ENCODE measurements at regions not wholly inside any gene's neighbourhood (a gene's known extent, or its start where the extent isn't known, plus 50 kb on each side); places are given as distances from the start of the nearest gene placed in this dataset.

DNA sequence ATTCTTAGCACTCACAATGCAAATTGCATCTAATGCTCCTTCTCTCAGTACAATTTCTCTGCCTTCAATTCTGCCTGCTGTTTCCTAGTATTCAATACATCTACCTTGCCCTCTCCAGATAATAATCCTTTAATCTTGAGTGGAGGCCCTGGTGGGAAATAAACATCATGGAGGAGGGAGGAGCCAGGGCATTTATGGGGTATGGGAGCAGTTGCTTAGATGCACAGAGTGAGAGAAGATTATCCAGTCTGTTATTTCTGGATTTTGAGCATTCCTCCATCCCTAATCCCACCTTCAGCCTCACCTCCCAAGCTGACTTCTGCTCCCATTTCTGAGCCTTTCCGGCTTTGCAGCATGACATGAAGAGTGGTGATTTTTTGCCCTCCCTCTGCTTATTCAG, 127.9 kb upstream of the PPP3CA start:
- no peaks in the 10 kb centered on the region for H3K36me3 ChIP-seq
- no peak for DNase-seq
- H3K4me3 ChIP-seq (replicated peaks in 1 of 3), result no peak overlapping the region
- TF ChIP-seq POLR2A (IDR thresholded peaks at IDR 0.05), result no peak
- TF ChIP-seq, protein P1, sequence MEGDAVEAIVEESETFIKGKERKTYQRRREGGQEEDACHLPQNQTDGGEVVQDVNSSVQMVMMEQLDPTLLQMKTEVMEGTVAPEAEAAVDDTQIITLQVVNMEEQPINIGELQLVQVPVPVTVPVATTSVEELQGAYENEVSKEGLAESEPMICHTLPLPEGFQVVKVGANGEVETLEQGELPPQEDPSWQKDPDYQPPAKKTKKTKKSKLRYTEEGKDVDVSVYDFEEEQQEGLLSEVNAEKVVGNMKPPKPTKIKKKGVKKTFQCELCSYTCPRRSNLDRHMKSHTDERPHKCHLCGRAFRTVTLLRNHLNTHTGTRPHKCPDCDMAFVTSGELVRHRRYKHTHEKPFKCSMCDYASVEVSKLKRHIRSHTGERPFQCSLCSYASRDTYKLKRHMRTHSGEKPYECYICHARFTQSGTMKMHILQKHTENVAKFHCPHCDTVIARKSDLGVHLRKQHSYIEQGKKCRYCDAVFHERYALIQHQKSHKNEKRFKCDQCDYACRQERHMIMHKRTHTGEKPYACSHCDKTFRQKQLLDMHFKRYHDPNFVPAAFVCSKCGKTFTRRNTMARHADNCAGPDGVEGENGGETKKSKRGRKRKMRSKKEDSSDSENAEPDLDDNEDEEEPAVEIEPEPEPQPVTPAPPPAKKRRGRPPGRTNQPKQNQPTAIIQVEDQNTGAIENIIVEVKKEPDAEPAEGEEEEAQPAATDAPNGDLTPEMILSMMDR (IDR thresholded peaks at IDR 0.05), result no peak
- no peaks in the 10 kb centered on the region for H3K27me3 ChIP-seq
- H3K4me1 ChIP-seq, result no peaks in the 10 kb centered on the region
- H3K9me3 ChIP-seq, result no peaks in the 10 kb centered on the region
- intact Hi-C loops (cut with DNase I), result no loop called here
- 84 to 95% methylated on average over 1 of the region's 1 CpG for WGBS, 2 donors
- H3K27ac ChIP-seq, result no peak overlapping the region

DNA sequence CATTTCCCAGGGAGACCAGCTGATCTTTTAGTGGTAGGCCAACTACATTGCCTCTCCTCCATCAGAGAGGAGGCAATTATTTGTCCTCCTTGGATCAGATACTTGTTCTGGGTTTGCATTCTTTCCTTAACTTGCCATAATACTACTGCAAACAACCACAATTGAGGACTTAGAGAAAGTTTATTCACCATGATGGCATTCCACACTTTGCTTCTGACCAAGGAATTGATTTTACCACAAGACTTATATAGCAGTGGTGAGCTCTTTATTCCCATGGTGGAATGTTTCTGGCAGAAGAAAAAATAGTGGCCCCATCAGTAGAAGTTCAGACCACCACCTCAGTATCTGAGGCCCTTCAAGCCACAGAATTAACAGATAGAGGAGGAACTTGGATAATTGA, 123.9 kb upstream of the PPP3CA start:
- Histone ChIP-seq H3K27me3 (no peaks in the 10 kb centered on the region), H3K4me1 (no peaks in the 10 kb centered on the region), H3K27ac (no peak overlapping the region), H3K4me3 (replicated peaks in 1 of 3) (no peak overlapping the region), H3K36me3 (no peaks in the 10 kb centered on the region), H3K9me3 (no peaks in the 10 kb centered on the region)
- no peak for DNase-seq
- TF ChIP-seq, protein P1 (IDR thresholded peaks at IDR 0.05), result no peak
- no peak for TF ChIP-seq POLR2A (IDR thresholded peaks at IDR 0.05)
- intact Hi-C loops (cut with DNase I), result no loop called here

DNA sequence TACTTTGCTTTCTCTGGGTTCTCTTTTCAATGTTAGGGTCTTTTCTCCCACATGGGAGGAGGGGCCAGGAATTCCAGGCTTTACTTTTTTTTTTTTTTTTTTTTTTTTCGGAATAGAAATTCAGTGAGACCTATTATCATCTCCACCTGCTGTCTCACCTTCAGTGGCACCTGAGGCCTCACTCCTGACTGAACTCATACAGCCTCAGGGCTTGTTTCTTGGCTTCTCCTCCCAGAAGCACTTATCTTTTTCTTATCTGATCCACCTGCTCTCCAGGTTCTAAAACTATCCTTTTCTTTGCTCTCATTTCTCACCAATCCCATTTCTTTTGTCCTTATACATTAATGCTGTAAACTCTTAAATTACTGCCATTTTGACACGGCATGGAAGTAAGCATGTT, 117.3 kb upstream of the PPP3CA start:
- Histone ChIP-seq H3K4me1 (no peaks in the 10 kb centered on the region), H3K9me3 (no peaks in the 10 kb centered on the region), H3K4me3 (replicated peaks in 1 of 3) (no peak overlapping the region), H3K27me3 (no peaks in the 10 kb centered on the region), H3K36me3 (no peaks in the 10 kb centered on the region), H3K27ac (no peak overlapping the region)
- intact Hi-C loops (cut with DNase I), result no loop called here
- TF ChIP-seq, protein P1 (IDR thresholded peaks at IDR 0.05), result no peak
- no peak for TF ChIP-seq POLR2A (IDR thresholded peaks at IDR 0.05)
- WGBS, 2 donors, result 47 to 48% methylated on average over 2 of the region's 2 CpGs
- no peak for DNase-seq

DNA sequence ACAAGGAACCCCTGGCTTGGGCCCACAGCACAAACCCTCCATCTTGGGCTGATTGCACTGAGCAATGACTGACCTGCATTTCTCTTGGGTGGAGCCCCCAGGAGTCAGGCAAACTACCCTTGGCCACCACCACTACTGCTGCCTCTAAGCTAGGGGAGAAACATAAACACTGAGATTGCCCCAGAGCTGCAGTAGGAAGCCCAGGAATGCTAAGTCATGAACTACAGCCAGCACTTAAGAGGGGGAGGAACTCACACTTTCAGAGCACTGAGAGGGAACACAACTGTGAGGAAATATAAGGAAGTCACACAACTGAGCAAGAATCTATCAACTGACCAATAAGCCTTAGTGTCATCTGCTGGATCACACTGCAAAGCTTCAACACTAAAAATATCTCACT, 111.6 kb upstream of the PPP3CA start:
- H3K27ac ChIP-seq, result no peak overlapping the region
- TF ChIP-seq, protein P1 (IDR thresholded peaks at IDR 0.05), result no peak
- TF ChIP-seq POLR2A (IDR thresholded peaks at IDR 0.05), result no peak
- H3K36me3 ChIP-seq, result no peaks in the 10 kb centered on the region
- DNase-seq, result no peak
- no peaks in the 10 kb centered on the region for H3K9me3 ChIP-seq
- no peaks in the 10 kb centered on the region for H3K27me3 ChIP-seq
- no peak overlapping the region for H3K4me3 ChIP-seq (replicated peaks in 1 of 3)
- no peaks in the 10 kb centered on the region for H3K4me1 ChIP-seq
- intact Hi-C loops (cut with DNase I), result no loop called here

DNA sequence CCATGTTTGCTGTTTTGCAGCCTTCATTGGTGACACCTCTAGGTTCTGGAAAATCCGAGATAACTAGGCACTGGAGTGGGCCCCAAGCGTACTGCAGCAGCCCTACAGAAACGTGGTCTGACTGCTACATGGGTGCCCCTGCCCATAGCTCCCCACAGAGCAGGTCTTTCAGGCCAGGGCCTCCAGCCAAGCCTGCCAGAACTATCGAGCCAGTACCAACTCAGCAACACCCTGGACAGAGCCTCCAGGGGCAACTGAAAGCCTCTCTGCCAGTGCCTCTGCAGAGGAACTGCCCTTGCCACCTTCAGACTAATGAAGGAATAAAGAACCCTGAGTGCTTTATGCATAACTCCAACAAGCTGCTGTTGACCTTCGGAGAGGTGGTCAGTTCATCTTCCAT, 111.1 kb upstream of the PPP3CA start:
- TF ChIP-seq, protein P1 (IDR thresholded peaks at IDR 0.05), result no peak
- TF ChIP-seq POLR2A (IDR thresholded peaks at IDR 0.05), result no peak
- Histone ChIP-seq H3K27me3 (no peaks in the 10 kb centered on the region), H3K27ac (no peak overlapping the region), H3K4me1 (no peaks in the 10 kb centered on the region), H3K4me3 (replicated peaks in 1 of 3) (no peak overlapping the region), H3K36me3 (no peaks in the 10 kb centered on the region), H3K9me3 (no peaks in the 10 kb centered on the region)
- no peak for DNase-seq
- WGBS, 2 donors, result 92 to 94% methylated on average over 4 to 5 of the region's 5 CpGs
- intact Hi-C loops (cut with DNase I), result no loop called here
